Naive B cell (primary cell): ENCODE measurements at regions not wholly inside any gene's neighbourhood (a gene's known extent, or its start where the extent isn't known, plus 50 kb on each side); places are given as distances from the start of the nearest gene placed in this dataset.
A peak's percentile ranks its signal among the peaks of the same experiment; 100 is the strongest.

Source experiments
- ATAC-seq, 2 donors: fragments of 150-1000 bp; cut with Tn5 transposase; 2 replicates each; pipeline ENCODE4 v1.10.0; 2021; ENCODE audit warnings: low read depth in 2 of 2, mild to moderate bottlenecking in 2 of 2, moderate library complexity in 2 of 2
- DNase-seq: peaks from one replicate; pipeline ENCODE4 v3.0.0; 2022
- H3K27ac Mint-ChIP-seq, 6 donors: one replicate each; pipeline ENCODE4 v1.8.0; 2020 to 2022; ENCODE audit warnings: mild to moderate bottlenecking in 6 of 6, mixed read lengths in 6 of 6, moderate library complexity in 5 of 6, inconsistent platforms in 2 of 6
- H3K27me3 Mint-ChIP-seq, 3 donors: one replicate each; pipeline ENCODE4 v1.8.0; 2021 to 2022; ENCODE audit warnings: mixed read lengths in 3 of 3, mild to moderate bottlenecking in 1 of 3
- H3K36me3 Mint-ChIP-seq, 2 donors: one replicate each; pipeline ENCODE4 v1.8.0; 2020 to 2022; ENCODE audit warnings: mixed read lengths in 2 of 2, inconsistent platforms in 1 of 2, mild to moderate bottlenecking in 1 of 2
- H3K4me1 Mint-ChIP-seq, 3 donors: one replicate each; pipeline ENCODE4 v1.8.0; 2020 to 2022; ENCODE audit warnings: mixed read lengths in 3 of 3, inconsistent platforms in 1 of 3, mild to moderate bottlenecking in 1 of 3, moderate library complexity in 1 of 3
- H3K4me3 Mint-ChIP-seq, 8 donors: one replicate each; pipeline ENCODE4 v1.8.0; 2020 to 2022; ENCODE audit warnings: mild to moderate bottlenecking in 8 of 8, mixed read lengths in 8 of 8, moderate library complexity in 8 of 8, inconsistent platforms in 2 of 8
- H3K9me3 Mint-ChIP-seq, 7 donors: one replicate each; pipeline ENCODE4 v1.8.0; 2020 to 2022; ENCODE audit warnings: mixed read lengths in 7 of 7, mild to moderate bottlenecking in 5 of 7, inconsistent platforms in 2 of 7, moderate library complexity in 1 of 7

- Mint-ChIP-seq H3K27me3 (no peaks in the 10 kb centered on the region), H3K9me3 (no peaks in the 10 kb centered on the region), H3K27ac (no peak overlapping the region), H3K4me1 (no peaks in the 10 kb centered on the region), H3K36me3 (no peaks in the 10 kb centered on the region), H3K4me3 (no peak overlapping the region)
- DNase-seq (no peak), ATAC-seq (no peak)
Measured at GRCh38 chr18:68017385-68017784, 500.9 kb upstream of the DSEL start.

GRCh38 chr18:67997496-67997895 lies 481.0 kb upstream of the DSEL start:
- DNase-seq (no peak), ATAC-seq (no peak)
- Mint-ChIP-seq H3K9me3 (peaks cover 0 to 2% (median 0%) of the 10 kb centered on the region in 7 donors), H3K27ac (no peak overlapping the region), H3K4me1 (no peaks in the 10 kb centered on the region), H3K36me3 (no peaks in the 10 kb centered on the region), H3K27me3 (no peaks in the 10 kb centered on the region), H3K4me3 (no peak overlapping the region)

- peaks cover 0 to 2% (median 0%) of the 10 kb centered on the region in 7 donors for H3K9me3 Mint-ChIP-seq
- H3K27me3 Mint-ChIP-seq = no peaks in the 10 kb centered on the region
- no peak for ATAC-seq
- no peak overlapping the region for H3K4me3 Mint-ChIP-seq
- no peaks in the 10 kb centered on the region for H3K4me1 Mint-ChIP-seq
- no peak overlapping the region for H3K27ac Mint-ChIP-seq
- DNase-seq = no peak
- H3K36me3 Mint-ChIP-seq = no peaks in the 10 kb centered on the region
Measured at GRCh38 chr18:67995769-67996168, 479.2 kb upstream of the DSEL start.

GRCh38 chr18:67980241-67980640 lies 463.7 kb upstream of the DSEL start:
- no peak for ATAC-seq
- Mint-ChIP-seq H3K27me3 (no peaks in the 10 kb centered on the region), H3K4me1 (no peaks in the 10 kb centered on the region), H3K9me3 (peaks cover 0 to 2% (median 0%) of the 10 kb centered on the region in 7 donors), H3K27ac (no peak overlapping the region), H3K36me3 (no peaks in the 10 kb centered on the region), H3K4me3 (no peak overlapping the region)
- no peak for DNase-seq

GRCh38 chr18:67977067-67977616 lies 460.6 kb upstream of the DSEL start:
- DNase-seq (no peak), ATAC-seq (no peak)
- peaks cover 0 to 3% (median 0%) of the 10 kb centered on the region in 7 donors for H3K9me3 Mint-ChIP-seq
- H3K27ac Mint-ChIP-seq = no peak overlapping the region
- H3K4me1 Mint-ChIP-seq = no peaks in the 10 kb centered on the region
- no peaks in the 10 kb centered on the region for H3K27me3 Mint-ChIP-seq
- H3K4me3 Mint-ChIP-seq = no peak overlapping the region
- no peaks in the 10 kb centered on the region for H3K36me3 Mint-ChIP-seq

GRCh38 chr18:67973916-67974315 lies 457.4 kb upstream of the DSEL start:
- no peak overlapping the region for H3K27ac Mint-ChIP-seq
- no peaks in the 10 kb centered on the region for H3K36me3 Mint-ChIP-seq
- ATAC-seq = no peak
- no peaks in the 10 kb centered on the region for H3K27me3 Mint-ChIP-seq
- no peak for DNase-seq
- H3K9me3 Mint-ChIP-seq = peaks cover 0 to 3% (median 0%) of the 10 kb centered on the region in 7 donors
- no peaks in the 10 kb centered on the region for H3K4me1 Mint-ChIP-seq
- H3K4me3 Mint-ChIP-seq = no peak overlapping the region

GRCh38 chr18:67969458-67969857 lies 452.9 kb upstream of the DSEL start:
- no peaks in the 10 kb centered on the region for H3K27me3 Mint-ChIP-seq
- H3K9me3 Mint-ChIP-seq = peaks cover 0 to 3% (median 0%) of the 10 kb centered on the region in 7 donors
- DNase-seq (no peak), ATAC-seq (no peak)
- H3K27ac Mint-ChIP-seq = no peak overlapping the region
- H3K4me3 Mint-ChIP-seq = no peak overlapping the region
- no peaks in the 10 kb centered on the region for H3K36me3 Mint-ChIP-seq
- no peaks in the 10 kb centered on the region for H3K4me1 Mint-ChIP-seq

- Mint-ChIP-seq H3K4me3 (no peak overlapping the region), H3K27ac (no peak overlapping the region), H3K27me3 (no peaks in the 10 kb centered on the region), H3K9me3 (no peaks in the 10 kb centered on the region), H3K4me1 (no peaks in the 10 kb centered on the region), H3K36me3 (no peaks in the 10 kb centered on the region)
- no peak for ATAC-seq
- DNase-seq = no peak
Measured at GRCh38 chr18:67966224-67966623, 449.7 kb upstream of the DSEL start.

- H3K27ac Mint-ChIP-seq = no peak overlapping the region
- no peaks in the 10 kb centered on the region for H3K4me1 Mint-ChIP-seq
- H3K9me3 Mint-ChIP-seq = no peaks in the 10 kb centered on the region
- H3K36me3 Mint-ChIP-seq = no peaks in the 10 kb centered on the region
- no peak for ATAC-seq
- no peak for DNase-seq
- no peaks in the 10 kb centered on the region for H3K27me3 Mint-ChIP-seq
- H3K4me3 Mint-ChIP-seq = no peak overlapping the region
Measured at GRCh38 chr18:67964462-67964861, 447.9 kb upstream of the DSEL start.

GRCh38 chr18:67961701-67962440 lies 445.4 kb upstream of the DSEL start:
- H3K4me1 Mint-ChIP-seq = no peaks in the 10 kb centered on the region
- H3K36me3 Mint-ChIP-seq = no peaks in the 10 kb centered on the region
- no peak for ATAC-seq
- no peaks in the 10 kb centered on the region for H3K27me3 Mint-ChIP-seq
- H3K9me3 Mint-ChIP-seq = no peaks in the 10 kb centered on the region
- H3K27ac Mint-ChIP-seq = no peak overlapping the region
- H3K4me3 Mint-ChIP-seq = no peak overlapping the region
- no peak for DNase-seq

- Mint-ChIP-seq H3K9me3 (no peaks in the 10 kb centered on the region), H3K4me3 (no peak overlapping the region), H3K36me3 (no peaks in the 10 kb centered on the region), H3K27me3 (peaks cover 0 to 3% (median 0%) of the 10 kb centered on the region in 3 donors), H3K27ac (peak overlapping the region in 1 of 6 donors; percentile 77), H3K4me1 (no peaks in the 10 kb centered on the region)
- DNase-seq = no peak
- ATAC-seq = no peak
Measured at GRCh38 chr18:67957684-67958083, 441.2 kb upstream of the DSEL start.

- DNase-seq = no peak
Measured at GRCh38 chr18:67954594-67954993, 438.1 kb upstream of the DSEL start.

GRCh38 chr18:67951137-67951536 lies 434.6 kb upstream of the DSEL start:
- ATAC-seq = no peak
- Mint-ChIP-seq H3K4me3 (no peak overlapping the region), H3K27ac (no peak overlapping the region), H3K36me3 (no peaks in the 10 kb centered on the region), H3K9me3 (peaks cover 0 to 1% (median 0%) of the 10 kb centered on the region in 7 donors), H3K4me1 (no peaks in the 10 kb centered on the region), H3K27me3 (peaks cover 0 to 3% (median 0%) of the 10 kb centered on the region in 3 donors)
- DNase-seq = no peak

More at GRCh38 chr18:67954594-67954993, 438.1 kb upstream of the DSEL start:
- H3K4me3 Mint-ChIP-seq = no peak overlapping the region
- H3K36me3 Mint-ChIP-seq = no peaks in the 10 kb centered on the region
- H3K27ac Mint-ChIP-seq = no peak overlapping the region
- no peaks in the 10 kb centered on the region for H3K4me1 Mint-ChIP-seq
- no peak for ATAC-seq
- H3K27me3 Mint-ChIP-seq = peaks cover 0 to 3% (median 0%) of the 10 kb centered on the region in 3 donors
- H3K9me3 Mint-ChIP-seq = no peaks in the 10 kb centered on the region

- DNase-seq (no peak), ATAC-seq (no peak)
- Mint-ChIP-seq H3K27me3 (no peaks in the 10 kb centered on the region), H3K27ac (no peak overlapping the region), H3K9me3 (peaks cover 0 to 5% (median 2%) of the 10 kb centered on the region in 7 donors), H3K36me3 (no peaks in the 10 kb centered on the region), H3K4me1 (no peaks in the 10 kb centered on the region), H3K4me3 (no peak overlapping the region)
Measured at GRCh38 chr18:67938660-67939059, 422.1 kb upstream of the DSEL start.
